ENCODE measurements at regions not wholly inside any gene's neighbourhood (a gene's known extent, or its start where the extent isn't known, plus 50 kb on each side); places are given as distances from the start of the nearest gene placed in this dataset.

DNA sequence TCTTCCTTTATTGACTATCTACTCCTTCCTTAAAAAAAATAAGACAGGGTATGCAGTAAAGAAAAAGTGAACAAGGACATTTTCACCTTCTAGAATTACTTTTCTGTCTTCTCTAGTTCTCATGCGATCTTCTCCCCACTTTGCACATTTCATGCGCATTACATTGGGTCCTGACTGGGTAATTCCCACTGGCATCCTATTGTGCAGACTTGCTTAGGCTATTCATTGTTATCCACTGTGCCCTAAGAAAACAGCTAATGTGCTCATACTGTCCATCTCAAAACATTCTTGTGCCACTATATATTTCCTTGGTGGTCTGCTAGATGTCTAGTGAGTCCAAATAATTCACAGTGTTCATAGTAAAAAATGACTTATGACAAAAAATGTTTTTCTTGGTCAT lies 447.4 kb upstream of the ROBO1 start:
- no peak for DNase-seq (ENCODE audit: low read depth)

DNA sequence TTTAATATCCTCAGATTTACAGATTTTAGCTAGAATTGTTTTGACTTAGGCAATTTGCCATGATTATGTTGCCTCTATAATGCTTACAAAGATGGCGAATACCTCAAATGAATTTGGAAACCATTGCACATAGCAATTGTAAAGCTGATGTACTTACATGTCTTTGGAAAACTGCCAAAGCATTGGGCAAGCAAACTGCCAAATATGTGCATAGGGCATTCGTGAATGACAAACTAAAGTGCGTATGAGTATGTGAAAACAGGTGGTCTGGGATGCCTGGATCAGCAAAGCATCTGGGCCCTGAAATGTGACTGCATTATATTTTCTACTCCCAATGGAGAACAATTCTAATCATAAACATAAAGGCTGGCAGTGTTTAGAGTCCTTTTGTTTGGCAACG lies 445.3 kb upstream of the ROBO1 start:
- no peak for DNase-seq (ENCODE audit: low read depth)

DNA sequence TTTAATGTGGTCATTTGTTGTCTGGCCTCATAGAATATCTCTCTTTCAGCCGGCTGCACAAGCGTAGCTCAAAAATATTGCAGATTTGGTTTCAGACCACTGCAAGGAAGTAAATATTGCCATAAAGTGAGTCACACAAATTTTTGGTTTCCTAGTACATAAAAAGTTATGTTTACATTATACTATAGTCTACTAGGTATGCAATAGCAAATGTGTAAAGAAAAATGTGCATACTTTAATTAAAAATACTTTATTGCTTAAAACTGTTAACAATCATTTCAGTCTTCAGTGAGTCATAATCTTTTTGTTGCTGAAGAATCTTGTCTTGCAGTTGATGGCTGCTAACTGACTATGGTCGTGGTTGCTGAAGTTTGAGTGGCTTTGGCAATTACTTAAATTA lies 425.1 kb upstream of the ROBO1 start:
- no peak for DNase-seq (ENCODE audit: low read depth)

DNA sequence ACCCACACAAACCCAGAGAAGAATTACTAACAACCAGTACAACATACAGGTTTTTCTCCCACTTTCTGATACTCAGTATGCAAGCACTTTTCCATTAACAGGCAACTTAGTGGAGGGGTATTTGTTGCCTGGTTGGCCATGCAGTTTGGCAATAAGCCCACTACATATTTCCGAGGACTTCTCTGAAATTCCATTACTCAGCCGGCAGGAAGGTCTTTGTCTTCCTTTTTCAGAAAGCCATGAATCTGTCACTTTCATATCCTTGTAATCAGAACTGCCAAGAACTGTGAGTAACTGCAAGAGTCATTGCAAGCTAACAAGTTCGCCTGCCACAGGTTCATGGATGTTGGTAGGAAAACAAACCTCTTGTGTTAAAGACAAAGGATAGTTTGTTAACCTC lies 422.3 kb upstream of the ROBO1 start:
- DNase-seq (ENCODE audit: low read depth), result no peak

GRCh38 chr3:80187981-80188380 lies 420.2 kb upstream of the ROBO1 start:
- no peak for DNase-seq (ENCODE audit: low read depth)

- no peak for DNase-seq (ENCODE audit: low read depth)
Measured at GRCh38 chr3:80159990-80160506, 392.2 kb upstream of the ROBO1 start.

DNA sequence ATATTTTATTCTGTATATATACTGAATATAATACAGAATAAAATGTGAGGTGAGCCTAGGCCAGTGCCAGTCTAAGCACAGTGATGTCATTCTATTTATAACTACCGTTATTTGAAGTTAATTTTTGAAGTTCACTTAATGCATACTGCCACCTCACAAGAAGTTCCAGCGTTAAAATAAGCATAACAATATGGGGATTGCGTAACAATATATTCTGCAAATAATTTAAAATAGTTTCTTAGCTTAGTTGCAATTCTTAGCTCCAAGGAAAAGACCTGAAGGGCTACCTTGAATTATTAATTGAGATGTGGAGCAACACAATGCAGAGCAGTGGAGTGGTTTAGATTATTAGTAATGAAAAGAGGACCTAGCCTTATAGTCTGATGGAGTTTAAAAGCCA lies 390.5 kb upstream of the ROBO1 start:
- no peak for DNase-seq (ENCODE audit: low read depth)

GRCh38 chr3:80157546-80157945 lies 389.7 kb upstream of the ROBO1 start:
- no peak for DNase-seq (ENCODE audit: low read depth)

GRCh38 chr3:80152692-80153091 lies 384.9 kb upstream of the ROBO1 start:
- no peak for DNase-seq (ENCODE audit: low read depth)

DNA sequence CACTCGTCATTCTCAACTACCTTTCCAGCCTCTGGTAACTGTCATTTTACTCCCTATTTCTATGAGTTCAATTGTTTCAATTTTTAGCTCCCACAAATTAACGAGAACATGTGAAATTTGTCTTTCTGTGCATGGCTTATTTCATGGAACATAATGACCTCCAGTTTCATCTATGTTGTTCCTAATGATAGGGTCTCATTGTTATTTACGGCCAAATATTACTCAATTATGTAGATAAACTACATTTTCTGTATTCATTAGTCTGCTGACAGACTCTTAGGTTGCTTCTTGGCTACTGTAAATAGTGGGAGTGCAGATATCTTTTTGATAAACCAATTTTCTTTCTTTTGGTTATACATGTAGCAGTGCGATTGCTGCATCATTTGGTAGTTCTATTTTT lies 374.9 kb upstream of the ROBO1 start:
- no peak for DNase-seq (ENCODE audit: low read depth)

DNA sequence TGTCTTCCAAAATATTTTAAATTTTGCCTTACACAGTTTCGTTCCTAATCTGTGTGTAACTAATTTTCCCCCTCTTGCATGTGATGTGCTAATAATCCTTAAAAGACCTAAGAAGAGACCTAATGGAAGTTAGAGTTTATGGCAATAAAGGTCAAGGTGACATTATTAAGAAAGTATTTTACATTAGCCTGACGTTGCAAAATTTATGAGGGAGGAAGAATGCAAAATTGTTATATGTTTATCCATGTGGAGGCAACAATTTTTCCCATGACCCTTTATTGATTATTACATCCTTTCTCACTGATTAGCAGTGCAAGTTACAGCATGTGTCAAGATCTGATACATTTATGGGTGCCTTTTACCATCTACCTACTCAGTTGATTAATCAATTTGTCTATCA lies 373.8 kb upstream of the ROBO1 start:
- no peak for DNase-seq (ENCODE audit: low read depth)

GRCh38 chr3:80116281-80116680 lies 348.5 kb upstream of the ROBO1 start:
- DNase-seq (ENCODE audit: low read depth), result no peak

DNA sequence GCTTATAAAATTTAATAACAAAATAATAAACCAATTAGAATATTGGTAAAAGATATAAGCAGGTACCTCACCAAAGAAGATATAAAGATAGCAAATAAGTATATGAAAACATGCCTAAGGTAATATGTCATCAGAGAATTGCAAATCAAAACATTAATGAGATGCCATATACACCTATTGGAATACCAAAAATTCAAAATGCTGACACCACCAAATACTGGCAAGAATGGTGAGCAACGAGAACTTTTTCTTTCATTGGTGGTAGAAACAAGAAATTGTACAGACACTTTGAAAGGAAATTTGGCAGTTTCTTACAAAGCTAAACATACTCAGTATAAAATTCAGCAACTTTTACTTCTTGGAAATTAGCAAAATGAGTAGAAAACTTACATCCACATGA lies 346.9 kb upstream of the ROBO1 start:
- DNase-seq (ENCODE audit: low read depth), result no peak

DNA sequence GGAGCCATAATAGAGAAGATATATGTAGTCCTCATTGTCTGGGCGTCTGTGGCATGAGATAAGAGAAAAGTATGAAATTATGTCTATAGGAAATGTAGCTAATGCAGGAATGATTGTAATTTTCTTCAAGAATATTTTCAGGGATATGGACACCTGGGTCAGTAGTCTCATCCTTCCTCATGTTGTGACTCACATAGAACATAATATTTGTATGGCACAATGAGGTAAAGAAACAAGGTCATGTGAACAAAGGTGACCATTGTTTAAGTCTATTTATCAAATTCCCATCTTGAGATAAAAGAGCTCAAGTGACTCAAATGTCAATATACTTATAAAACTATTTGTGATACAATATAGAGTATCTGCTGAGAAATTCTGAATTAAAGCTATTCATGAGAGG lies 345.5 kb upstream of the ROBO1 start:
- no peak for DNase-seq (ENCODE audit: low read depth)

DNA sequence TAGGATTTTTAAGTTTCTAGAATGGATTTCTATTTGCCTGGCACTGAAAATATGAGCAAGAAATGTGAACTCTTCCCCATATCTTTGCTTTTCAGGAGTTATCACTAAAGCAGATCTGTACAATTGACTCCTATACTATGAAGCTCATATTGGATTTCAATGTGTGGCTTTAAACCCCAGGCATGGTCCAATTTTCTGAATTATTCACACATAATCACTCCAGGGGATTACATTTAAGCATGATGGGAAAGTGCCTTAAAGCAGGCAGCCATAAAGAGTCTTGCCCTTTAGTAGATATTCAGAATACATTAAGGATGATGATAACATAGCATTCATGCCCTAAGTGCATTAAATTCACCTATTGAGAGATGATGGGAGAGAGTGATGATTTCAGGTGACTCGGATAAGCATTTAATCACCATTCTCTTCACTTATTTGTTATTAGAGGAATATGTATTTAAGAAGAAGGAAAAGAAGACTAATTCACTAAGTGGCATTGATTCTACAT lies 331.8 kb upstream of the ROBO1 start:
- DNase-seq (ENCODE audit: low read depth), result no peak

DNA sequence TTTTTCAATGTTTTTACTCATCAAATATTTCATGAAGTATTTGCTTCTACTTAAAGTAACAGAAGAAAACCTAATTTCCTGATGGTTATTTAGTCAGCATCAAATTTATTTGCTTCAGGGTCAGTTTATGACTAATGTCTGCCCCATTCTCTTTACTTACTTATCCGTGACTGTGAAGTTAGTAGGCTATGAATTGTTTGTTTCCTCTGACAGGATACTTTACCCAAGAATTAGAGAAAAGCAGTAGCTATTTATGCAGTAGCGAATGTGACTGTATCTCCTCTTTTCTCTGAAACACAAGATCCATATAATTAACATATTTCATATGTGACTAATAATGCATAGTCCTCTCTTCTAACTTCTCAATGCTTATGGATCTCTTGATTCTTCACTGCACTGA lies 329.9 kb upstream of the ROBO1 start:
- DNase-seq (ENCODE audit: low read depth), result no peak

DNA sequence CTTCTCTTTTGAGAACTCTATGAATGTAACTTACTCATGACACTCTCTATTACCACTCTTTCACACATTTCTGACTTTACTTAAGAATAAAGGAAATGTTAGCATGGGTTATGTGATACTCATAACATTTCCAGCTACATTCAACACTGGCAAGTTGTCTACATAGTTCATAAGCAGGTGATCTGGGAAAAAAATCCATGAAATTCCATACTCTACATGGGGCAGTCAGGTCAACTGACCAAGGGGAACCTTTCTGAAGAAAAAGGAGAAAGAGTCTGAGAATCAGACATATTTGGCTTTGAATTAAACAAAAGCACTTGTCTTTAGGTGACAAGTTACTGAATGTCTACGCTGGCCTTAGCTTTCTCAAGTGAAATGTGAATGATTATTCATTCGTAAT lies 329.1 kb upstream of the ROBO1 start:
- DNase-seq (ENCODE audit: low read depth), result no peak

GRCh38 chr3:80094589-80094988 lies 326.8 kb upstream of the ROBO1 start:
- no peak for DNase-seq (ENCODE audit: low read depth)

GRCh38 chr3:80087767-80088166 lies 320.0 kb upstream of the ROBO1 start:
- no peak for DNase-seq (ENCODE audit: low read depth)

DNA sequence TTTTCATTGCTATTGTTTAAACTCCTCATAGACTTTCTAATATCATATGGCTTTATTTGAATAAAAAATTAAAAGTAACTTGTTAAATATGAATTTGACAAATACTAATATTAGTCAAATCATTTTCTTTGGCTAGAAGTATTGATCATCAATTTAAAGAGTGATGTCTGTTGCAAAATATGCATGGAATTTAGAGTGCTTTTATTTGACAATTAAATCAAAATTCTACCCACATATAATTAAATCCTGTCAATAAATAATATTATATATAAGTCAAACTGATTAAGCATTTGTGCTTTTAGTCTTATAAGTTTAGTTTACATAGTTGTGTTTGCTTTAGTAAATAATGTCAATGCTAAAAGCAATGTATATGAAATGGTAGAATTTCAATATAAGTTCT lies 318.6 kb upstream of the ROBO1 start:
- DNase-seq (ENCODE audit: low read depth), result no peak

DNA sequence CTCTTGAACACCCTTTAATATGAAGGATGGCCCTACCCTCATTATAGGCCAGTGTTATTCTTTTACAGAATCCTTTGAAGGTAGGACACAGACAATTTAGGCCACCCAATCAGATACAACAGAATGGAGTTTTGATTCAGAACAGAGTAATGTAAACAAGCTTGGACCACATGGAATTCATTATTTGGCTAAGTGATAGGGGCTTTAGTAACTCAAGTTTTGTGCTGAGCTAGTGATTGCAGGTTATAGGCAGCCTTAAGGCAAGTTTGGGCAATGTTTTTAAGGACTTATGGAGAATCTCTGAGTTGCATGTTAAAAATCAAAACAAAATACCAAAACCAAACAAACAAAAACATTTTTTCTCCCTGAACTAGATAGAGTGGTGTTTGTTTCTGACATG lies 312.1 kb upstream of the ROBO1 start:
- DNase-seq (ENCODE audit: low read depth), result no peak

DNA sequence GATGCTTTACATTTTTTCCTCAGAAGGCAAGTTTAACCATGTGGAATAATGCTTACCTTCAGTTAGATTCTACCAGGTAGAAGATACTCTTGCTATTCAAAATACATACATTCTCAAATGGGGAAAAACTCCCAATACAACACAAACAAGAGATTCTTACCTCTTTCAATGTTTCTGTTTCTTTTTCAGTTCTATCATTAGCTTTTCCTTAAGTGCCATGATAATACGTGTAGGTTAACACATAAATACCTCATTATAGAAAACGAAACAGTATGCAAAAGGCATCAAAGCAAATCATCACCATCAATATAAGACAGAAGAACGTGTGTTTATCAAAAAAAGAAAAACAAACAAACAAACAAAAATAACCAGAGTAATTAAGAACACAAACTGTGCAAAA lies 300.7 kb upstream of the ROBO1 start:
- DNase-seq (ENCODE audit: low read depth), result no peak

- DNase-seq (ENCODE audit: low read depth), result no peak
Measured at GRCh38 chr3:80063535-80063934, 295.7 kb upstream of the ROBO1 start.

DNA sequence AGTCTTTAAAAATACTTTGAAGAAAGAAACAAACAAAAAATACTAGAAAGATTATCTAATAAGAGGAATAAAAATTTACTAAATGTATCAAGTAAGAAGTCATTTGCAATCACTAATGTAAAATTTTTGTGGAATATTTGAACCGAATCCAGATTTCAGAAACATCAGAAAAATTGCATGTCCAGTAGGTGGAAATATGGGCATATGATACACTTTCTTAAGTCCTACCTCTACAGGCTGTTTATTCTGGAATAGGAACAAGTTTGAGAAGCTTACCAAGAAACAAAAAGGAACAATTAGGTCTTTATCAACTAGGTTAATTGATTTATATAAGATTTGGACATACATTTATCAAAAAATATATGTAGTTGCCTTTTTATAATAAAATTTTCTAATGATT lies 292.9 kb upstream of the ROBO1 start:
- DNase-seq (ENCODE audit: low read depth), result no peak

GRCh38 chr3:80055306-80055705 lies 287.5 kb upstream of the ROBO1 start:
- no peak for DNase-seq (ENCODE audit: low read depth)
